Karpas-422 (cell line): ENCODE measurements at regions not wholly inside any gene's neighbourhood (a gene's known extent, or its start where the extent isn't known, plus 50 kb on each side); places are given as distances from the start of the nearest gene placed in this dataset.

Experiments used
- DNase-seq: peaks from one replicate; pipeline ENCODE4 v3.0.0-alpha.2; 2015
- H2AFZ ChIP-seq: fragments of 200-600 bp; sonication (generic); 2 replicates; pipeline ENCODE4 v1.6.1; 2014; ENCODE audit warnings: antibody characterized with exemption, low read length, mixed read lengths
- H3K27ac ChIP-seq: fragments of 200-600 bp; sonication (generic); 2 replicates; pipeline ENCODE4 v1.5.1; 2014; ENCODE audit warnings: mild to moderate bottlenecking, low read length, moderate library complexity
- H3K27me3 ChIP-seq: fragments of 200-600 bp; sonication (generic); 2 replicates; pipeline ENCODE4 v1.6.1; 2014; ENCODE audit warnings: low read length, mixed read lengths
- H3K36me3 ChIP-seq: fragments of 200-600 bp; sonication (generic); 2 replicates; pipeline ENCODE4 v1.6.1; 2014; ENCODE audit warnings: low read length, mixed read lengths; ENCODE audit not compliant: insufficient read depth
- H3K4me1 ChIP-seq: fragments of 200-600 bp; sonication (generic); 2 replicates; pipeline ENCODE4 v1.6.1; 2014; ENCODE audit warnings: mild to moderate bottlenecking, low read length, mixed read lengths
- H3K4me2 ChIP-seq: fragments of 200-600 bp; sonication (generic); 2 replicates; pipeline ENCODE4 v1.6.1; 2014; ENCODE audit warnings: low read length, low read depth, mild to moderate bottlenecking; ENCODE audit not compliant: poor library complexity, severe bottlenecking
- H3K4me3 ChIP-seq: fragments of 200-600 bp; sonication (generic); 2 replicates; pipeline ENCODE4 v1.5.1; 2014; ENCODE audit warnings: mild to moderate bottlenecking, antibody characterized with exemption, low read length, mixed read lengths
- H3K79me2 ChIP-seq: fragments of 200-600 bp; sonication (generic); 2 replicates; pipeline ENCODE4 v1.6.1; 2014; ENCODE audit warnings: mild to moderate bottlenecking, low read length, mixed read lengths
- H3K9ac ChIP-seq: fragments of 200-600 bp; sonication (generic); 2 replicates; pipeline ENCODE4 v1.6.0; 2014; ENCODE audit warnings: low read length
- H3K9me2 ChIP-seq: fragments of 200-600 bp; sonication (generic), shearing (Covaris generic); replicated peaks from 2 replicates; pipeline ENCODE4 v1.6.0; 2014; ENCODE audit warnings: mild to moderate bottlenecking, low read length, moderate library complexity; ENCODE audit not compliant: insufficient read depth
- H3K9me3 ChIP-seq: fragments of 300-700, 200-600 bp; sonication (generic); 2 replicates; pipeline ENCODE4 v1.6.1; 2014; ENCODE audit warnings: low read length, mixed read lengths
- H4K20me1 ChIP-seq: fragments of 200-600 bp; sonication (generic); 2 replicates; pipeline ENCODE4 v1.6.1; 2014; ENCODE audit warnings: mild to moderate bottlenecking, antibody characterized with exemption, low read length, low read depth; ENCODE audit not compliant: insufficient read depth

DNA sequence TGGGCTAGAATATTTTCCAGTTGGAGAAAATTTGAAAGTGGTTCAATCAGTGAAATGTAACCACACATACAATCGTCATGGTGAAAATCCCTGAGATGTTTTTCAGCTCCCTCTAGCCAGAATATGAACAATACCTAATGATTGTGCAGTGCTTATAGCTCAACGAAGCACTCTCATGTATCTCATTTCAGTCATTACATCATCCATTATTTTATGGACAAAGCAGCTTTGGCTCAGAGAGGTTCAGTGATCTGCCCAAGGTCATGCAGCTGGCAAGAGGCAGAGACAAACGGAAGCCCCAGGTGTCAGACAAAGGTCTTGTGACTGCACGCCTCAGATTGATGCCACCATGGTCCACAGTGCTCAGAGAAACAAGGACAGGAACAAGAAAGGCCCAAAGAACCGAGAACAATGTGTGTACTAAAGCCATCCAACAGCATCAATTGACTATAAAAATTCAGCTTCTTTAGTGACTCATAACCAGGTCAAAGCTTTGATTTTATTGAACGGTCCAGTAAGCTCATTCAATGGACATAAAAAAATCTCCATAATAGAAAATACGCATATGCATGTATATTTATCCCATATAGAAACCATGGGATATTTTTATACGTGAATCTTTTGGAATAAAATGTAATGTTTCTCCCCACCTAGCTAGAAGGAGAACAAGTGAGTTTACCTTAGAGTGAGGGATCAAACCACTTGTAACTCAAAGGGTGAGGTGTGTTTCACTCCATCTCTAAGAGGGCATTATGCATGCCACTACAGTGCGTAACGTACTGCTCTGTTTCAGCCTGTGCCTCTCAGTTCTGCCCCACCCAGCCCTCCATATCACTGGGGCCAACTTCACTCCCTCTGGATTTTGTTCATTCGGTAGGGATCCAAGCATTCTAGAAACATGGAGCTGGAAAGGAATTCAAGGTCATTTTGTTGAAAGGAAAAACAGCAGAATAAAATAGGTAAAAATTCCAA, 141.8 kb downstream of the GRIN2B start:
- Histone ChIP-seq H2AFZ (no peak overlapping the region), H4K20me1 (no peaks in the 10 kb centered on the region), H3K9me3 (no peaks in the 10 kb centered on the region), H3K27me3 (no peaks in the 10 kb centered on the region), H3K9ac (no peak overlapping the region), H3K4me3 (no peak overlapping the region), H3K27ac (no peak overlapping the region), H3K79me2 (no peaks in the 10 kb centered on the region), H3K36me3 (no peaks in the 10 kb centered on the region), H3K4me1 (no peaks in the 10 kb centered on the region), H3K9me2 (no peaks in the 10 kb centered on the region), H3K4me2 (no peak overlapping the region)
- DNase-seq = no peak

DNA sequence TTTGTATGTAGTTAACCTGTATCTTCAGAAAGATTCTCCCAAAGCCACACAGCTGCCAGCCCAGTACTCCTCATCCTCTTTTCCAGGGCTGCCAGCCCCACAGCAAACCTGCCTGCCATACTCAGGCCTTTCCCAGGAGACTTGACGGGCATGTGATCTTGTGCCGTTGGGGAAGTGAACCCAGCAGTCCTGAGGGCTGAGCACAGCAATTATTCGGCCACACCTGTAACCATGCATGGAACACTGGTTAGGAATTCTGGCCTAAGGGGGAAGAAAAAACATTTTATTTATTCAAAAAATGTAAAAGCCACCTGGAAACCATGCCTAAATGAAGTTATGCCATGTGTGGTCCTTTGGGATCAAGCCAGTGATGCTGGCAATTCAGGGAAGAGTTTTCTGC, 145.3 kb downstream of the GRIN2B start:
- DNase-seq = no peak
- Histone ChIP-seq H3K27ac (no peak overlapping the region), H3K36me3 (no peaks in the 10 kb centered on the region)

DNA sequence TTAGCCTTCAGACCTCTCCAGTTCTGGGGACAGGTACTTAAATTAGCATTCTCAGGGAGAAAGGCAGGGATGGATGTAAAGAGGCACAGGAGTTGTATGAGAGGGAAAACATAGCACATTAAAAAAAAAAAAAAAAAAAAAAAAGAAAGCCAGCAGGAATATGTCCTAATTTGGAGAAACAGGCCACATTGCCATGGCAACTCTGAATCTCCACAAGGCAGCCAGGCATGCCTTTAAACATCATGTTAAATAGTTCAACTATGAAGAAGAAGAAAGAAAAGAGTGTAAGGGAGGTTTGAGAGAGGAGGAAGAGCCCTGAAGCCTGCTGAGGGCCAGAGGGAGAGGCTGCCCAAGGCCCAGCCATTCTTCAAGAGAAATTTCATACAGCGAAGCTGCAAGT, 145.8 kb downstream of the GRIN2B start:
- H3K9me2 ChIP-seq = no peaks in the 10 kb centered on the region
- no peak overlapping the region for H2AFZ ChIP-seq
- H4K20me1 ChIP-seq = no peaks in the 10 kb centered on the region
- H3K36me3 ChIP-seq = no peaks in the 10 kb centered on the region
- no peak overlapping the region for H3K4me2 ChIP-seq
- H3K4me1 ChIP-seq = no peaks in the 10 kb centered on the region
- H3K27me3 ChIP-seq = no peaks in the 10 kb centered on the region
- H3K9me3 ChIP-seq = no peaks in the 10 kb centered on the region
- DNase-seq = no peak
- H3K79me2 ChIP-seq = no peaks in the 10 kb centered on the region
- no peak overlapping the region for H3K4me3 ChIP-seq
- H3K27ac ChIP-seq = no peak overlapping the region
- H3K9ac ChIP-seq = no peak overlapping the region

More for the DNA sequence above, 145.3 kb downstream of the GRIN2B start:
- Histone ChIP-seq H3K4me2 (no peak overlapping the region), H3K9ac (no peak overlapping the region), H3K9me2 (no peaks in the 10 kb centered on the region), H3K4me3 (no peak overlapping the region), H3K27me3 (no peaks in the 10 kb centered on the region), H3K79me2 (no peaks in the 10 kb centered on the region), H3K4me1 (no peaks in the 10 kb centered on the region), H4K20me1 (no peaks in the 10 kb centered on the region), H2AFZ (no peak overlapping the region), H3K9me3 (no peaks in the 10 kb centered on the region)

DNA sequence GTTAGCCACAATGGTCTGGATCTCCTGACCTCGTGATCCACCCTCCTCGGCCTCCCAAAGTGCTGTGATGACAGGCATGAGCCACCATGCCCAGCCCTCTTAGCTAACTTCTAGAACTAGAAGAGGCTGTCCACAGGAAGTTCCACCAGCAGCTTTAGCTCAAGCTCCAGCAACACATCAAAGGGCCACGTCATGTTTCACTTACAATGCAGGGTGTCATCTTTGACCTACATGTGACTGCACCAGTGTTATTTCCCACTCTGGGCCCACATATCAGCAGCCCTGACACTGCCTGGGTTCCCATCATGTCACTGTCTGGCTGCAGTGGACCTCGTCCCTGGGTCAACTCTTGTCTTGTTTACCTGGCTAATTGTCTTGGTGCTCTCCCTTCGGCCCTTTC, 147.2 kb downstream of the GRIN2B start:
- H3K9ac ChIP-seq = no peak overlapping the region
- no peak overlapping the region for H3K4me3 ChIP-seq

DNA sequence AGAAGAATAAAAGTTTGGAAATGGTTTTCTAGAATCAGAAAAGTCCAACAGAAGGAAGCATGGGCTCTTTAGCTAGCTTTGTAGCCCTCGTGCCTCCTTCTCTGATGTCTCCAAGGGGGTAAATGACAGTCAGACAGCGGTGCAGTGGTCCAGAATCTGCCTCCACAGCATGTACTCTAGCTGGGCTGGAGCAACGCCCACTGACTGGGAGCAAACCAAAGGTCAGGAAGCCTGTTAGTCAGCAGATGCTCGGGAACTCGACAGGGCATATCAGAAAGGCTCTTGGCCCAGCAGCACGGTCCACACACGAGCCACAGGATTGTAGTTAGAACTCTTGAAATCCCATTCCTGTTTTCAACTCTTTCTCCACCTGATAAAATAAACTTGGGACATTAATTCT, 164.3 kb downstream of the GRIN2B start:
- H3K4me3 ChIP-seq = no peak overlapping the region

More for the DNA sequence above, 147.2 kb downstream of the GRIN2B start:
- no peaks in the 10 kb centered on the region for H3K9me2 ChIP-seq
- DNase-seq = no peak
- no peak overlapping the region for H3K4me2 ChIP-seq
- no peak overlapping the region for H2AFZ ChIP-seq
- H3K36me3 ChIP-seq = no peaks in the 10 kb centered on the region
- no peaks in the 10 kb centered on the region for H4K20me1 ChIP-seq
- no peaks in the 10 kb centered on the region for H3K27me3 ChIP-seq
- H3K4me1 ChIP-seq = no peaks in the 10 kb centered on the region
- H3K79me2 ChIP-seq = no peaks in the 10 kb centered on the region
- H3K27ac ChIP-seq = no peak overlapping the region
- H3K9me3 ChIP-seq = no peaks in the 10 kb centered on the region

DNA sequence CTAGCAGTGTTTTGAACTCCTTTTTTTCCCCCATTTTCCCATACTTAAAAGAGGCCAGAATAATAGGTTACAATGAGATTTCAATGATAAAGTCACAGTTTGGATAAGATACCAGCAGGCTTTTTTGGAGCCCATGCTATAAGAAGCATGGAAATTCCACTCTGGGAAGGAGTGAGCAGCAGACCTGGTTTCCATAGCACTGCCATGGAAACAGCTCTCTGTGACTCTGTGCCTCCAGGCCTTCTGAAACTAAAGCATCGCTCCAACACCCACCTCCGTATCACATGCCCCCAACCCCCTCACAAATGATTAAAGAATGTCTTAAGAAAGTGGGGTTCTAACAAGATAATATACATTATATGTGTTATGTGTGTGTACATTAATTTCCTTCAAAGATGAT, 165.0 kb downstream of the GRIN2B start:
- H2AFZ ChIP-seq = no peak overlapping the region
- no peak overlapping the region for H3K4me2 ChIP-seq
- no peaks in the 10 kb centered on the region for H3K36me3 ChIP-seq
- DNase-seq = no peak
- H3K9me3 ChIP-seq = no peaks in the 10 kb centered on the region
- no peaks in the 10 kb centered on the region for H4K20me1 ChIP-seq
- no peak overlapping the region for H3K27ac ChIP-seq
- no peaks in the 10 kb centered on the region for H3K9me2 ChIP-seq
- H3K79me2 ChIP-seq = no peaks in the 10 kb centered on the region
- no peak overlapping the region for H3K9ac ChIP-seq
- no peaks in the 10 kb centered on the region for H3K4me1 ChIP-seq
- no peaks in the 10 kb centered on the region for H3K27me3 ChIP-seq
- no peak overlapping the region for H3K4me3 ChIP-seq

More for the DNA sequence above, 164.3 kb downstream of the GRIN2B start:
- no peaks in the 10 kb centered on the region for H3K36me3 ChIP-seq
- H2AFZ ChIP-seq = no peak overlapping the region
- H3K9me3 ChIP-seq = no peaks in the 10 kb centered on the region
- H3K27me3 ChIP-seq = no peaks in the 10 kb centered on the region
- no peaks in the 10 kb centered on the region for H3K79me2 ChIP-seq
- no peaks in the 10 kb centered on the region for H3K9me2 ChIP-seq
- DNase-seq = no peak
- H3K4me2 ChIP-seq = no peak overlapping the region
- no peak overlapping the region for H3K9ac ChIP-seq
- no peaks in the 10 kb centered on the region for H3K4me1 ChIP-seq
- H4K20me1 ChIP-seq = no peaks in the 10 kb centered on the region
- no peak overlapping the region for H3K27ac ChIP-seq

DNA sequence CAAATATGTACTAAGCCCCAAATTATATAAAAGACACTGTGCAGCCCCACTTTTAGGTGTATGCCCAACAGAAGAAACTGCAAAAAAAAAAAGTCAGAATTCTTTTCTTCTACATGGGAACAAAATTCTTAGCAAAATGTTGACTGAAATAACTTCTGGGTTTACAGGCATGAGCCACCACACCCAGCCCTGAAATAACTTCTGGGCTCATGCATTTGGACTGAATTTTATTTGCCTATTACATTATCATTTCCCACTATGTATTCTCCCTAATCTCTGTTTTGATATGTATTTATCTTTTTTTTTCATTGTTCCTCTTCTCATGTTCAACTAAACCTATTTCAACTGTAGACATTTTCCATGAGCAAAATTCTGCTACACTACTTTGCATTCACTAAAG, 169.2 kb downstream of the GRIN2B start:
- H2AFZ ChIP-seq = no peak overlapping the region
- no peaks in the 10 kb centered on the region for H4K20me1 ChIP-seq
- H3K4me2 ChIP-seq = no peak overlapping the region
- H3K36me3 ChIP-seq = no peaks in the 10 kb centered on the region
- no peak for DNase-seq
- no peaks in the 10 kb centered on the region for H3K27me3 ChIP-seq
- no peaks in the 10 kb centered on the region for H3K4me1 ChIP-seq
- H3K9ac ChIP-seq = no peak overlapping the region
- H3K9me2 ChIP-seq = no peaks in the 10 kb centered on the region
- H3K9me3 ChIP-seq = no peaks in the 10 kb centered on the region
- H3K4me3 ChIP-seq = no peak overlapping the region
- H3K27ac ChIP-seq = no peak overlapping the region
- H3K79me2 ChIP-seq = no peaks in the 10 kb centered on the region

DNA sequence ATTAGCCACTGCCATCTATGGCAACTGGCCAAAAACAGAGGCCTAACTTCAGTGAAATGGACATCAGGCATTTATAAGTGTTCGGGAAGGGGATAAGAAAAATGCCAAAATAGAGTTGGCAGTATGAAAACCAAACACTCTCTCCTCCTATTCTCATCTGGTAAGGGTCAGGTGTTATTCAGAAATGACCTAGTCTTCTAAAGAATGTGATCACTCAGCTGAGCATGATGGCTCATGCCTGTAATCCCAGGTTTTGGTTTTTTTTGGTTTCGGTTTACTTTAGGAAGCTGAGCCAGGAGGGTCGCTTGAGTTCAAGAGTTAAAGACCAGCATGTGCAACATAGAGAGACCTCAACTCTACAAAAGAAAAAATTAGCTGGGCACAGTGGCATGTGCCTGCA, 170.3 kb downstream of the GRIN2B start:
- Histone ChIP-seq H3K9ac (no peak overlapping the region), H3K79me2 (no peaks in the 10 kb centered on the region), H4K20me1 (no peaks in the 10 kb centered on the region), H2AFZ (no peak overlapping the region), H3K27ac (no peak overlapping the region), H3K4me2 (no peak overlapping the region), H3K36me3 (no peaks in the 10 kb centered on the region), H3K4me1 (no peaks in the 10 kb centered on the region), H3K9me2 (no peaks in the 10 kb centered on the region), H3K27me3 (no peaks in the 10 kb centered on the region), H3K4me3 (no peak overlapping the region), H3K9me3 (no peaks in the 10 kb centered on the region)
- no peak for DNase-seq
